ENCODE measurements at regions not wholly inside any gene's neighbourhood (a gene's known extent, or its start where the extent isn't known, plus 50 kb on each side); places are given as distances from the start of the nearest gene placed in this dataset.
A peak's percentile ranks its signal among the peaks of the same experiment; 100 is the strongest.

- intact Hi-C loops (cut with DNase I), result no loop called here
- no peak for DNase-seq
- H3K36me3 ChIP-seq, result no peaks in the 10 kb centered on the region
Measured at GRCh38 chr16:86213437-86214205, 296.7 kb upstream of the FOXF1 start.

GRCh38 chr16:86214326-86215232, 295.7 kb upstream of the FOXF1 start:
- DNase-seq, result no peak
- no peaks in the 10 kb centered on the region for H3K27me3 ChIP-seq
- H3K9ac ChIP-seq (ENCODE audit: low read depth in 2 of 2, low read length in 2 of 2), result no peak overlapping the region
- peak overlapping the region; percentile 20 for H3K27ac ChIP-seq
- no peak for TF ChIP-seq CTCF (IDR thresholded peaks at IDR 0.05)
- no peak overlapping the region for H3K4me3 ChIP-seq
- no peaks in the 10 kb centered on the region for H3K4me1 ChIP-seq
- no peaks in the 10 kb centered on the region for H3K9me3 ChIP-seq
- intact Hi-C loops (cut with DNase I), result no loop called here
- no peaks in the 10 kb centered on the region for H3K36me3 ChIP-seq

More at GRCh38 chr16:86213437-86214205, 296.7 kb upstream of the FOXF1 start:
- H3K27ac ChIP-seq, result no peak overlapping the region
- H3K4me1 ChIP-seq, result no peaks in the 10 kb centered on the region
- no peak for TF ChIP-seq CTCF (IDR thresholded peaks at IDR 0.05)
- H3K4me3 ChIP-seq, result no peak overlapping the region
- no peaks in the 10 kb centered on the region for H3K9me3 ChIP-seq
- no peaks in the 10 kb centered on the region for H3K27me3 ChIP-seq
- no peak overlapping the region for H3K9ac ChIP-seq (ENCODE audit: low read depth in 2 of 2, low read length in 2 of 2)

GRCh38 chr16:86215233-86215978, 294.9 kb upstream of the FOXF1 start:
- no peaks in the 10 kb centered on the region for H3K27me3 ChIP-seq
- no peak overlapping the region for H3K4me3 ChIP-seq
- no peaks in the 10 kb centered on the region for H3K9me3 ChIP-seq
- intact Hi-C loops (cut with DNase I), result no loop called here
- DNase-seq, result no peak
- no peak overlapping the region for H3K9ac ChIP-seq (ENCODE audit: low read depth in 2 of 2, low read length in 2 of 2)
- TF ChIP-seq CTCF (IDR thresholded peaks at IDR 0.05), result no peak
- H3K36me3 ChIP-seq, result no peaks in the 10 kb centered on the region
- peak overlapping the region; percentile 20 for H3K27ac ChIP-seq
- H3K4me1 ChIP-seq, result no peaks in the 10 kb centered on the region

- intact Hi-C loops (cut with DNase I), result no loop called here
- Histone ChIP-seq H3K9me3 (no peaks in the 10 kb centered on the region), H3K4me1 (no peaks in the 10 kb centered on the region), H3K4me3 (no peak overlapping the region), H3K9ac (ENCODE audit: low read depth in 2 of 2, low read length in 2 of 2) (no peak overlapping the region), H3K27ac (no peak overlapping the region), H3K27me3 (no peaks in the 10 kb centered on the region), H3K36me3 (no peaks in the 10 kb centered on the region)
- TF ChIP-seq CTCF (IDR thresholded peaks at IDR 0.05), result no peak
- no peak for DNase-seq
Measured at GRCh38 chr16:86215979-86216585, 294.2 kb upstream of the FOXF1 start.

- Histone ChIP-seq H3K4me3 (no peak overlapping the region), H3K27me3 (no peaks in the 10 kb centered on the region), H3K9ac (ENCODE audit: low read depth in 2 of 2, low read length in 2 of 2) (no peak overlapping the region), H3K4me1 (no peaks in the 10 kb centered on the region), H3K36me3 (no peaks in the 10 kb centered on the region), H3K27ac (no peak overlapping the region), H3K9me3 (no peaks in the 10 kb centered on the region)
- intact Hi-C loops (cut with DNase I), result no loop called here
- DNase-seq, result no peak
- TF ChIP-seq CTCF (IDR thresholded peaks at IDR 0.05), result no peak
Measured at GRCh38 chr16:86216591-86216990, 293.7 kb upstream of the FOXF1 start.

All from colonic mucosa (tissue), 4 donors.